Activated CD4-positive, alpha-beta memory T cell treated with anti-CD3 and anti-CD28 coated beads for 36 hours (primary cell): ENCODE measurements at regions not wholly inside any gene's neighbourhood (a gene's known extent, or its start where the extent isn't known, plus 50 kb on each side); places are given as distances from the start of the nearest gene placed in this dataset.

Experiments
- CTCF ChIA-PET: fragments of 350-600 bp; sonication (Branson Sonifier 250); formaldehyde crosslinking; loops from one replicate; lab custom pipeline; 2021; ENCODE audit warnings: antibody characterized with exemption, inconsistent platforms; lab: Charles Lee
- POLR2A ChIA-PET: fragments of 350-600 bp; sonication (Branson Sonifier 250); formaldehyde crosslinking; loops from one replicate; lab custom pipeline; 2021; ENCODE audit warnings: antibody characterized with exemption; lab: Charles Lee
- DNase-seq: peaks from one replicate; pipeline ENCODE4 v3.0.0-alpha.2; 2020
- H3K27ac Mint-ChIP-seq: one replicate; pipeline ENCODE4 v1.8.0; 2021; ENCODE audit warnings: mixed read lengths
- H3K27me3 Mint-ChIP-seq: one replicate; pipeline ENCODE4 v1.8.0; 2021; ENCODE audit warnings: mixed read lengths
- H3K36me3 Mint-ChIP-seq: one replicate; pipeline ENCODE4 v1.8.0; 2021; ENCODE audit warnings: mixed read lengths
- H3K4me1 Mint-ChIP-seq: one replicate; pipeline ENCODE4 v1.8.0; 2021; ENCODE audit warnings: low read depth, mixed read lengths
- H3K4me3 Mint-ChIP-seq: one replicate; pipeline ENCODE4 v1.8.0; 2021; ENCODE audit warnings: mild to moderate bottlenecking, mixed read lengths
- H3K9me3 Mint-ChIP-seq: one replicate; pipeline ENCODE4 v1.8.0; 2021; ENCODE audit warnings: mixed read lengths
- intact Hi-C: fragments of 100-400 bp; cut with micrococcal nuclease; formaldehyde crosslinking; loops from one replicate; pipeline ENCODE4 v1.15.1; 2023

GRCh38 chr11:36792996-36793914 is 195.2 kb upstream of the RAG2 start:
- H3K36me3 Mint-ChIP-seq, result no peaks in the 10 kb centered on the region
- intact Hi-C loops, result no loop called here
- ChIA-PET CTCF (no interaction called here), POLR2A (no interaction called here)
- H3K9me3 Mint-ChIP-seq, result no peaks in the 10 kb centered on the region
- H3K4me3 Mint-ChIP-seq, result no peak overlapping the region
- no peak overlapping the region for H3K27ac Mint-ChIP-seq
- H3K4me1 Mint-ChIP-seq, result no peaks in the 10 kb centered on the region
- no peaks in the 10 kb centered on the region for H3K27me3 Mint-ChIP-seq
- no peak for DNase-seq

- Mint-ChIP-seq H3K27me3 (peaks cover 1% of the 10 kb centered on the region), H3K4me3 (no peak overlapping the region), H3K27ac (no peak overlapping the region), H3K4me1 (no peaks in the 10 kb centered on the region), H3K36me3 (no peaks in the 10 kb centered on the region), H3K9me3 (no peaks in the 10 kb centered on the region)
- ChIA-PET POLR2A (no interaction called here), CTCF (no interaction called here)
- intact Hi-C loops, result no loop called here
- no peak for DNase-seq
Measured at GRCh38 chr11:36791957-36792356, 193.9 kb upstream of the RAG2 start.

- no peak for DNase-seq
- peaks cover 4% of the 10 kb centered on the region for H3K27me3 Mint-ChIP-seq
- H3K4me3 Mint-ChIP-seq, result no peak overlapping the region
- no peak overlapping the region for H3K27ac Mint-ChIP-seq
- H3K4me1 Mint-ChIP-seq, result no peaks in the 10 kb centered on the region
- no peaks in the 10 kb centered on the region for H3K9me3 Mint-ChIP-seq
- CTCF ChIA-PET, result no interaction called here
- H3K36me3 Mint-ChIP-seq, result no peaks in the 10 kb centered on the region
- POLR2A ChIA-PET, result no interaction called here
- intact Hi-C loops, result no loop called here
Measured at GRCh38 chr11:36790526-36790925, 192.5 kb upstream of the RAG2 start.

GRCh38 chr11:36783808-36784207 is 185.8 kb upstream of the RAG2 start:
- Mint-ChIP-seq H3K36me3 (no peaks in the 10 kb centered on the region), H3K4me1 (no peaks in the 10 kb centered on the region), H3K27me3 (peaks cover 11% of the 10 kb centered on the region), H3K4me3 (no peak overlapping the region), H3K9me3 (no peaks in the 10 kb centered on the region), H3K27ac (no peak overlapping the region)
- intact Hi-C loops, result no loop called here
- CTCF ChIA-PET, result no interaction called here
- no peak for DNase-seq
- POLR2A ChIA-PET, result no interaction called here

- POLR2A ChIA-PET, result no interaction called here
Measured at GRCh38 chr11:36779791-36780190, 181.8 kb upstream of the RAG2 start.

GRCh38 chr11:36777311-36777710 is 179.3 kb upstream of the RAG2 start:
- no peaks in the 10 kb centered on the region for H3K9me3 Mint-ChIP-seq
- no peaks in the 10 kb centered on the region for H3K4me1 Mint-ChIP-seq
- no peak for DNase-seq
- H3K4me3 Mint-ChIP-seq, result no peak overlapping the region
- POLR2A ChIA-PET, result no interaction called here
- H3K36me3 Mint-ChIP-seq, result no peaks in the 10 kb centered on the region
- CTCF ChIA-PET, result no interaction called here
- intact Hi-C loops, result no loop called here
- peaks cover 9% of the 10 kb centered on the region for H3K27me3 Mint-ChIP-seq
- no peak overlapping the region for H3K27ac Mint-ChIP-seq

More at GRCh38 chr11:36779791-36780190, 181.8 kb upstream of the RAG2 start:
- no peaks in the 10 kb centered on the region for H3K4me1 Mint-ChIP-seq
- no peaks in the 10 kb centered on the region for H3K9me3 Mint-ChIP-seq
- CTCF ChIA-PET, result no interaction called here
- no peaks in the 10 kb centered on the region for H3K36me3 Mint-ChIP-seq
- H3K4me3 Mint-ChIP-seq, result no peak overlapping the region
- DNase-seq, result no peak
- H3K27ac Mint-ChIP-seq, result no peak overlapping the region
- intact Hi-C loops, result no loop called here
- H3K27me3 Mint-ChIP-seq, result peaks cover 6% of the 10 kb centered on the region

GRCh38 chr11:36775756-36776155 is 177.7 kb upstream of the RAG2 start:
- Mint-ChIP-seq H3K27me3 (peaks cover 6% of the 10 kb centered on the region), H3K4me1 (no peaks in the 10 kb centered on the region), H3K4me3 (no peak overlapping the region), H3K9me3 (no peaks in the 10 kb centered on the region), H3K36me3 (no peaks in the 10 kb centered on the region), H3K27ac (no peak overlapping the region)
- no peak for DNase-seq
- intact Hi-C loops, result no loop called here
- POLR2A ChIA-PET, result no interaction called here
- CTCF ChIA-PET, result no interaction called here

GRCh38 chr11:36775130-36775529 is 177.1 kb upstream of the RAG2 start:
- POLR2A ChIA-PET, result no interaction called here
- CTCF ChIA-PET, result no interaction called here
- no peak overlapping the region for H3K27ac Mint-ChIP-seq

GRCh38 chr11:36774603-36775002 is 176.6 kb upstream of the RAG2 start:
- no peaks in the 10 kb centered on the region for H3K9me3 Mint-ChIP-seq
- intact Hi-C loops, result no loop called here
- H3K27me3 Mint-ChIP-seq, result peaks cover 5% of the 10 kb centered on the region
- H3K4me1 Mint-ChIP-seq, result no peaks in the 10 kb centered on the region
- POLR2A ChIA-PET, result no interaction called here
- no peak overlapping the region for H3K4me3 Mint-ChIP-seq
- DNase-seq, result no peak
- CTCF ChIA-PET, result interaction anchor here (0.8 kb wide), 1 partner anchor 28 kb away, joined by 4 read pairs; no protein-coding TSS in a partner anchor
- H3K27ac Mint-ChIP-seq, result no peak overlapping the region
- no peaks in the 10 kb centered on the region for H3K36me3 Mint-ChIP-seq

More at GRCh38 chr11:36775130-36775529, 177.1 kb upstream of the RAG2 start:
- no peak for DNase-seq
- no peaks in the 10 kb centered on the region for H3K9me3 Mint-ChIP-seq
- intact Hi-C loops, result no loop called here
- no peaks in the 10 kb centered on the region for H3K36me3 Mint-ChIP-seq
- H3K4me3 Mint-ChIP-seq, result no peak overlapping the region
- H3K27me3 Mint-ChIP-seq, result peaks cover 6% of the 10 kb centered on the region
- H3K4me1 Mint-ChIP-seq, result no peaks in the 10 kb centered on the region

- peaks cover 3% of the 10 kb centered on the region for H3K4me1 Mint-ChIP-seq
- H3K4me3 Mint-ChIP-seq, result no peak overlapping the region
- no peaks in the 10 kb centered on the region for H3K36me3 Mint-ChIP-seq
- DNase-seq, result peak; percentile 10
- peaks cover 1% of the 10 kb centered on the region for H3K27me3 Mint-ChIP-seq
- no peak overlapping the region for H3K27ac Mint-ChIP-seq
- ChIA-PET CTCF (interaction anchor here (2.0 kb wide), 1 partner anchor 16 kb away, joined by 10 read pairs; no protein-coding TSS in a partner anchor), POLR2A (no interaction called here)
- no peaks in the 10 kb centered on the region for H3K9me3 Mint-ChIP-seq
- intact Hi-C loops, result no loop called here
Measured at GRCh38 chr11:36763187-36763586, 165.2 kb upstream of the RAG2 start.

- intact Hi-C loops, result no loop called here
- CTCF ChIA-PET, result interaction anchor here (0.9 to 3.5 kb wide), 2 partner anchors 9 to 10 kb away, joined by 3 to 10 read pairs; no protein-coding TSS in a partner anchor
- Mint-ChIP-seq H3K36me3 (no peaks in the 10 kb centered on the region), H3K4me1 (no peaks in the 10 kb centered on the region), H3K27ac (no peak overlapping the region), H3K4me3 (no peak overlapping the region), H3K9me3 (no peaks in the 10 kb centered on the region), H3K27me3 (peaks cover 9% of the 10 kb centered on the region)
- POLR2A ChIA-PET, result no interaction called here
- no peak for DNase-seq
Measured at GRCh38 chr11:36757075-36757474, 159.0 kb upstream of the RAG2 start.

GRCh38 chr11:36753960-36754359 is 155.9 kb upstream of the RAG2 start:
- H3K27ac Mint-ChIP-seq, result no peak overlapping the region
- ChIA-PET CTCF (no interaction called here), POLR2A (no interaction called here)

GRCh38 chr11:36751996-36752395 is 154.0 kb upstream of the RAG2 start:
- Mint-ChIP-seq H3K4me1 (no peaks in the 10 kb centered on the region), H3K27me3 (peaks cover 10% of the 10 kb centered on the region), H3K27ac (no peak overlapping the region), H3K4me3 (no peak overlapping the region), H3K36me3 (no peaks in the 10 kb centered on the region), H3K9me3 (no peaks in the 10 kb centered on the region)
- ChIA-PET CTCF (interaction anchor here (1.1 to 10.9 kb wide), 3 partner anchors 9 to 188 kb away, joined by 5 to 151 read pairs (median 7); no protein-coding TSS in a partner anchor), POLR2A (no interaction called here)
- intact Hi-C loops, result no loop called here
- DNase-seq, result no peak

More at GRCh38 chr11:36753960-36754359, 155.9 kb upstream of the RAG2 start:
- no peak overlapping the region for H3K4me3 Mint-ChIP-seq
- peaks cover 8% of the 10 kb centered on the region for H3K27me3 Mint-ChIP-seq
- H3K4me1 Mint-ChIP-seq, result no peaks in the 10 kb centered on the region
- H3K9me3 Mint-ChIP-seq, result no peaks in the 10 kb centered on the region
- no peaks in the 10 kb centered on the region for H3K36me3 Mint-ChIP-seq
- DNase-seq, result no peak
- intact Hi-C loops, result no loop called here
